OCI-LY1 (cell line): ENCODE measurements at regions not wholly inside any gene's neighbourhood (a gene's known extent, or its start where the extent isn't known, plus 50 kb on each side); places are given as distances from the start of the nearest gene placed in this dataset.
"Not testable (repeated sequence)": the region's sequence is repeated elsewhere in the genome, so short reads cannot be mapped to it uniquely, and the experiment has no call there.

Experiments
- H2AFZ ChIP-seq: fragments of 200-600 bp; sonication (generic), shearing (Covaris generic); 2 replicates; pipeline ENCODE4 v1.6.0; 2014; ENCODE audit warnings: antibody characterized with exemption, mild to moderate bottlenecking, low read length
- H3F3A ChIP-seq: fragments of 200-600 bp; sonication (generic), shearing (Covaris generic); 2 replicates; pipeline ENCODE4 v1.6.0; 2014; ENCODE audit warnings: mild to moderate bottlenecking, antibody characterized with exemption, low read length, moderate library complexity; ENCODE audit not compliant: insufficient read depth
- H3K27ac ChIP-seq: fragments of 200-600 bp; sonication (generic); 2 replicates; pipeline ENCODE4 v1.5.1; 2014; ENCODE audit warnings: low read length, mixed run types, mild to moderate bottlenecking, low read depth; ENCODE audit not compliant: poor library complexity, severe bottlenecking
- H3K27me3 ChIP-seq: fragments of 200-600 bp; sonication (generic); 2 replicates; pipeline ENCODE4 v1.6.0; 2014; ENCODE audit warnings: antibody characterized with exemption, mild to moderate bottlenecking, low read length, moderate library complexity; ENCODE audit not compliant: insufficient read depth
- H3K36me3 ChIP-seq: fragments of 200-600 bp; sonication (generic); 2 replicates; pipeline ENCODE4 v1.6.1; 2014; ENCODE audit warnings: mild to moderate bottlenecking, antibody characterized with exemption, low read length, moderate library complexity, mixed read lengths; ENCODE audit not compliant: insufficient read depth
- H3K4me1 ChIP-seq: fragments of 200-600 bp; sonication (generic); 2 replicates; pipeline ENCODE4 v1.5.1; 2014; ENCODE audit warnings: mild to moderate bottlenecking, low read length, moderate library complexity; ENCODE audit not compliant: insufficient read depth, severe bottlenecking
- H3K4me2 ChIP-seq: fragments of 200-600 bp; sonication (generic), shearing (Covaris generic); 2 replicates; pipeline ENCODE4 v1.6.1; 2014; ENCODE audit warnings: low read length
- H3K4me3 ChIP-seq: fragments of 200-600 bp; sonication (generic); 2 replicates; pipeline ENCODE4 v1.5.1; 2014; ENCODE audit warnings: low read length, low read depth, mild to moderate bottlenecking, mixed read lengths; ENCODE audit not compliant: poor library complexity, severe bottlenecking
- H3K79me2 ChIP-seq: fragments of 200-600 bp; shearing (Covaris generic); 2 replicates; pipeline ENCODE4 v1.6.1; 2016; ENCODE audit warnings: mixed run types, low read length, mixed read lengths; ENCODE audit not compliant: insufficient read depth
- H3K9ac ChIP-seq: fragments of 200-600 bp; sonication (generic), shearing (Covaris generic); 2 replicates; pipeline ENCODE4 v1.6.1; 2014; ENCODE audit warnings: mild to moderate bottlenecking, low read length, mixed read lengths
- H3K9me2 ChIP-seq: fragments of 200-600 bp; sonication (generic), shearing (Covaris generic); 2 replicates; pipeline ENCODE4 v1.6.1; 2014; ENCODE audit warnings: low read depth, mild to moderate bottlenecking, low read length, mixed read lengths
- H3K9me3 ChIP-seq: fragments of 200-600 bp; shearing (Covaris generic); 2 replicates; pipeline ENCODE4 v1.6.1; 2014; ENCODE audit warnings: low read length, mixed read lengths
- H4K20me1 ChIP-seq: fragments of 200-600 bp; sonication (generic), shearing (Covaris generic); 2 replicates; pipeline ENCODE4 v1.6.0; 2016; ENCODE audit warnings: mild to moderate bottlenecking, low read length; ENCODE audit not compliant: insufficient read depth
- CTCF ChIP-seq: fragments of 200-600 bp; sonication (generic), shearing (Covaris generic); IDR thresholded peaks from 2 replicates; pipeline ENCODE4 v1.5.1; 2017; ENCODE audit warnings: mild to moderate bottlenecking, antibody characterized with exemption, low read length, moderate library complexity, mixed read lengths
- EZH2 ChIP-seq: fragments of 200-600 bp; sonication (generic), shearing (Covaris generic); IDR thresholded peaks from 2 replicates; pipeline ENCODE4 v1.8.0; 2017; ENCODE audit warnings: borderline replicate concordance, mixed run types, mild to moderate bottlenecking, antibody characterized with exemption, low read length, moderate library complexity, mixed read lengths

- H3K4me2 ChIP-seq: no peak overlapping the region
- no peaks in the 10 kb centered on the region for H3K79me2 ChIP-seq
- no peak overlapping the region for H3K4me3 ChIP-seq
- no peaks in the 10 kb centered on the region for H4K20me1 ChIP-seq
- H3K9me2 ChIP-seq: no peaks in the 10 kb centered on the region
- H3K27ac ChIP-seq: no peak overlapping the region
- H2AFZ ChIP-seq: no peak overlapping the region
- no peaks in the 10 kb centered on the region for H3K36me3 ChIP-seq
- H3K4me1 ChIP-seq: no peaks in the 10 kb centered on the region
- no peak for TF ChIP-seq CTCF
- no peak for TF ChIP-seq EZH2
- H3K9me3 ChIP-seq: no peaks in the 10 kb centered on the region
- H3K9ac ChIP-seq: no peak overlapping the region
- no peaks in the 10 kb centered on the region for H3F3A ChIP-seq
- no peaks in the 10 kb centered on the region for H3K27me3 ChIP-seq
Measured at GRCh38 chr4:54593795-54594322, 63.9 kb upstream of the KIT start.

- Histone ChIP-seq H4K20me1 (no peaks in the 10 kb centered on the region), H3K4me3 (no peak overlapping the region), H3K27ac (no peak overlapping the region), H3K4me2 (no peak overlapping the region), H2AFZ (no peak overlapping the region), H3K9me2 (no peaks in the 10 kb centered on the region), H3F3A (no peaks in the 10 kb centered on the region), H3K79me2 (no peaks in the 10 kb centered on the region), H3K27me3 (no peaks in the 10 kb centered on the region), H3K4me1 (no peaks in the 10 kb centered on the region), H3K9ac (no peak overlapping the region), H3K36me3 (no peaks in the 10 kb centered on the region), H3K9me3 (no peaks in the 10 kb centered on the region)
- TF ChIP-seq CTCF (no peak), EZH2 (no peak)
Measured at GRCh38 chr4:54596201-54596600, 61.6 kb upstream of the KIT start.

- not testable (repeated sequence) for H3K79me2 ChIP-seq, H3K9me2 ChIP-seq, H3K9me3 ChIP-seq, H3K4me2 ChIP-seq, H3K27me3 ChIP-seq, H3F3A ChIP-seq, H3K27ac ChIP-seq, H3K36me3 ChIP-seq, H3K4me3 ChIP-seq, H4K20me1 ChIP-seq, H3K4me1 ChIP-seq, H2AFZ ChIP-seq, H3K9ac ChIP-seq
Measured at GRCh38 chr4:54597678-54598077, 60.1 kb upstream of the KIT start.

GRCh38 chr4:54602175-54602574, 55.6 kb upstream of the KIT start:
- H3K4me3 ChIP-seq, H3F3A ChIP-seq, H3K4me1 ChIP-seq, H3K4me2 ChIP-seq, H3K27me3 ChIP-seq, H2AFZ ChIP-seq, H4K20me1 ChIP-seq, H3K27ac ChIP-seq, H3K36me3 ChIP-seq, H3K9ac ChIP-seq, H3K79me2 ChIP-seq, H3K9me3 ChIP-seq, H3K9me2 ChIP-seq: not testable (repeated sequence)
